ENCODE measurements at regions not wholly inside any gene's neighbourhood (a gene's known extent, or its start where the extent isn't known, plus 50 kb on each side); places are given as distances from the start of the nearest gene placed in this dataset.

DNA sequence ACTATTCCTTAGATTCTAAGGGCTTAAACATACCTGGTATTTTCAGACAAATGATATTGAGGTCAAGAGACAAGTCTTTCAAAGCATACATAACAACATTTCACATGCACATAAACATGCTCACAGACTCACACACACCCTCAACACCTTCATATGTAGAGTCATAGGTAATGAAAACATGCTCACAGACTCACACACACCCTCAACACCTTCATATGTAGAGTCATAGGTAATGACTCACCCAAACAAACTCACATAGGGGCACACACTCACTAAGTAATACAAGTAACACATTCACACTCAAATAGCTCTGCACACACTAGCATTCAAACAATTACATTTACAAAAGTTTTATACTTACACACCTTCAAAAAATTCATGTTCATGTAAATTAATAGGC lies 975.5 kb downstream of the TMEM121 start:
- no peaks in the 10 kb centered on the region for H3K79me2 ChIP-seq (ENCODE audit: control insufficient read depth, insufficient read depth, low read length, poor library complexity)
- H4K8ac ChIP-seq (ENCODE audit: low read depth, low read length) = no peak overlapping the region
- H3K27me3 ChIP-seq (ENCODE audit: insufficient read depth, low read length) = no peaks in the 10 kb centered on the region
- no peak overlapping the region for H3K4me3 ChIP-seq (ENCODE audit: low read depth, low read length)
- H3K9ac ChIP-seq (ENCODE audit: low read length) = no peak overlapping the region
- peaks cover 9% of the 10 kb centered on the region for H3K9me3 ChIP-seq (ENCODE audit: insufficient read depth, low read depth, low read length)
- no peak overlapping the region for H4K91ac ChIP-seq (ENCODE audit: low read depth, low read length)
- H3K36me3 ChIP-seq (ENCODE audit: control insufficient read depth in 1 of 2, insufficient read depth in 2 of 2, low read length in 2 of 2) = no peaks in the 10 kb centered on the region
- no peak overlapping the region for H2BK12ac ChIP-seq (ENCODE audit: low read length)
- no peak overlapping the region for H3K27ac ChIP-seq (ENCODE audit: low read depth, low read length)
- no peak overlapping the region for H3K18ac ChIP-seq (ENCODE audit: low read length)
- no peak overlapping the region for H3K23ac ChIP-seq (ENCODE audit: low read length)
- no peak overlapping the region for H4K12ac ChIP-seq (ENCODE audit: low read depth, low read length)
- no peak overlapping the region for H3K4ac ChIP-seq (ENCODE audit: low read depth, low read length)
- H3K14ac ChIP-seq (ENCODE audit: low read length) = no peak overlapping the region
- H3K4me2 ChIP-seq (ENCODE audit: low read length) = no peak overlapping the region
- no peak overlapping the region for H2BK5ac ChIP-seq (ENCODE audit: low read depth, low read length, poor library complexity)
- no peak overlapping the region for H2BK120ac ChIP-seq (ENCODE audit: insufficient read depth, low read length, poor library complexity)
- no peaks in the 10 kb centered on the region for H3K79me1 ChIP-seq (ENCODE audit: low read length)
- no peaks in the 10 kb centered on the region for H3K4me1 ChIP-seq (ENCODE audit: control insufficient read depth in 1 of 2, insufficient read depth in 2 of 2, low read length in 2 of 2)
- H2AFZ ChIP-seq (ENCODE audit: insufficient read depth, low read length, poor library complexity) = no peak overlapping the region
- DNase-seq = no peak
- no peak overlapping the region for H2AK5ac ChIP-seq (ENCODE audit: low read length)

- Histone ChIP-seq H2BK5ac (ENCODE audit: low read depth, low read length, poor library complexity) (no peak overlapping the region), H4K12ac (ENCODE audit: low read depth, low read length) (no peak overlapping the region), H3K14ac (ENCODE audit: low read length) (no peak overlapping the region), H3K36me3 (ENCODE audit: control insufficient read depth in 1 of 2, insufficient read depth in 2 of 2, low read length in 2 of 2) (no peaks in the 10 kb centered on the region), H3K4me1 (ENCODE audit: control insufficient read depth in 1 of 2, insufficient read depth in 2 of 2, low read length in 2 of 2) (no peaks in the 10 kb centered on the region), H3K9me3 (ENCODE audit: insufficient read depth, low read depth, low read length) (peaks cover 19% of the 10 kb centered on the region), H3K79me2 (ENCODE audit: control insufficient read depth, insufficient read depth, low read length, poor library complexity) (no peaks in the 10 kb centered on the region), H3K79me1 (ENCODE audit: low read length) (no peaks in the 10 kb centered on the region), H2BK120ac (ENCODE audit: insufficient read depth, low read length, poor library complexity) (no peak overlapping the region), H3K27me3 (ENCODE audit: insufficient read depth, low read length) (no peaks in the 10 kb centered on the region), H3K27ac (ENCODE audit: low read depth, low read length) (no peak overlapping the region), H3K18ac (ENCODE audit: low read length) (no peak overlapping the region), H3K4me3 (ENCODE audit: low read depth, low read length) (no peak overlapping the region), H3K9ac (ENCODE audit: low read length) (no peak overlapping the region), H3K23ac (ENCODE audit: low read length) (no peak overlapping the region), H2BK12ac (ENCODE audit: low read length) (no peak overlapping the region), H4K8ac (ENCODE audit: low read depth, low read length) (no peak overlapping the region), H2AFZ (ENCODE audit: insufficient read depth, low read length, poor library complexity) (no peak overlapping the region), H3K4ac (ENCODE audit: low read depth, low read length) (no peak overlapping the region), H2AK5ac (ENCODE audit: low read length) (no peak overlapping the region), H3K4me2 (ENCODE audit: low read length) (no peak overlapping the region), H4K91ac (ENCODE audit: low read depth, low read length) (no peak overlapping the region)
- no peak for DNase-seq
- no CpG with 5 or more reads among the region's 1 CpG for WGBS (ENCODE audit: extremely low coverage, insufficient coverage, insufficient read length)
Measured at GRCh38 chr14:106505366-106505765, 979.0 kb downstream of the TMEM121 start.

GRCh38 chr14:106506881-106507305 lies 980.5 kb downstream of the TMEM121 start:
- WGBS (ENCODE audit: extremely low coverage, insufficient coverage, insufficient read length) = no CpG with 5 or more reads among the region's 8 CpGs
- no peak overlapping the region for H2BK5ac ChIP-seq (ENCODE audit: low read depth, low read length, poor library complexity)
- H3K9me3 ChIP-seq (ENCODE audit: insufficient read depth, low read depth, low read length) = peaks cover 32% of the 10 kb centered on the region
- H2AFZ ChIP-seq (ENCODE audit: insufficient read depth, low read length, poor library complexity) = no peak overlapping the region
- H2BK120ac ChIP-seq (ENCODE audit: insufficient read depth, low read length, poor library complexity) = no peak overlapping the region
- no peak overlapping the region for H4K12ac ChIP-seq (ENCODE audit: low read depth, low read length)
- no peak overlapping the region for H4K8ac ChIP-seq (ENCODE audit: low read depth, low read length)
- H2BK12ac ChIP-seq (ENCODE audit: low read length) = no peak overlapping the region
- H3K27me3 ChIP-seq (ENCODE audit: insufficient read depth, low read length) = no peaks in the 10 kb centered on the region
- no peak overlapping the region for H3K27ac ChIP-seq (ENCODE audit: low read depth, low read length)
- no peak overlapping the region for H4K91ac ChIP-seq (ENCODE audit: low read depth, low read length)
- no peak overlapping the region for H3K18ac ChIP-seq (ENCODE audit: low read length)
- no peak overlapping the region for H2AK5ac ChIP-seq (ENCODE audit: low read length)
- DNase-seq = no peak
- no peaks in the 10 kb centered on the region for H3K79me1 ChIP-seq (ENCODE audit: low read length)
- H3K4me1 ChIP-seq (ENCODE audit: control insufficient read depth in 1 of 2, insufficient read depth in 2 of 2, low read length in 2 of 2) = no peaks in the 10 kb centered on the region
- no peak overlapping the region for H3K23ac ChIP-seq (ENCODE audit: low read length)
- no peak overlapping the region for H3K14ac ChIP-seq (ENCODE audit: low read length)
- no peak overlapping the region for H3K4me3 ChIP-seq (ENCODE audit: low read depth, low read length)
- no peaks in the 10 kb centered on the region for H3K79me2 ChIP-seq (ENCODE audit: control insufficient read depth, insufficient read depth, low read length, poor library complexity)
- no peaks in the 10 kb centered on the region for H3K36me3 ChIP-seq (ENCODE audit: control insufficient read depth in 1 of 2, insufficient read depth in 2 of 2, low read length in 2 of 2)
- H3K4ac ChIP-seq (ENCODE audit: low read depth, low read length) = no peak overlapping the region
- H3K4me2 ChIP-seq (ENCODE audit: low read length) = no peak overlapping the region
- H3K9ac ChIP-seq (ENCODE audit: low read length) = no peak overlapping the region

GRCh38 chr14:106507354-106507753 lies 981.0 kb downstream of the TMEM121 start:
- no CpG with 5 or more reads among the region's 3 CpGs for WGBS (ENCODE audit: extremely low coverage, insufficient coverage, insufficient read length)
- no peaks in the 10 kb centered on the region for H3K36me3 ChIP-seq (ENCODE audit: control insufficient read depth in 1 of 2, insufficient read depth in 2 of 2, low read length in 2 of 2)
- H3K23ac ChIP-seq (ENCODE audit: low read length) = no peak overlapping the region

More at GRCh38 chr14:106507354-106507753, 981.0 kb downstream of the TMEM121 start:
- Histone ChIP-seq H3K18ac (ENCODE audit: low read length) (no peak overlapping the region), H4K12ac (ENCODE audit: low read depth, low read length) (no peak overlapping the region), H3K14ac (ENCODE audit: low read length) (no peak overlapping the region), H2BK5ac (ENCODE audit: low read depth, low read length, poor library complexity) (no peak overlapping the region), H3K79me2 (ENCODE audit: control insufficient read depth, insufficient read depth, low read length, poor library complexity) (no peaks in the 10 kb centered on the region), H2BK120ac (ENCODE audit: insufficient read depth, low read length, poor library complexity) (no peak overlapping the region), H4K91ac (ENCODE audit: low read depth, low read length) (no peak overlapping the region), H3K79me1 (ENCODE audit: low read length) (no peaks in the 10 kb centered on the region), H2BK12ac (ENCODE audit: low read length) (no peak overlapping the region), H3K4ac (ENCODE audit: low read depth, low read length) (no peak overlapping the region), H3K4me3 (ENCODE audit: low read depth, low read length) (no peak overlapping the region), H3K4me2 (ENCODE audit: low read length) (no peak overlapping the region), H2AFZ (ENCODE audit: insufficient read depth, low read length, poor library complexity) (no peak overlapping the region), H3K9me3 (ENCODE audit: insufficient read depth, low read depth, low read length) (peaks cover 32% of the 10 kb centered on the region), H2AK5ac (ENCODE audit: low read length) (no peak overlapping the region), H3K27ac (ENCODE audit: low read depth, low read length) (no peak overlapping the region), H3K9ac (ENCODE audit: low read length) (no peak overlapping the region), H4K8ac (ENCODE audit: low read depth, low read length) (no peak overlapping the region), H3K4me1 (ENCODE audit: control insufficient read depth in 1 of 2, insufficient read depth in 2 of 2, low read length in 2 of 2) (no peaks in the 10 kb centered on the region), H3K27me3 (ENCODE audit: insufficient read depth, low read length) (no peaks in the 10 kb centered on the region)
- no peak for DNase-seq
